Naive thymus-derived CD4-positive, alpha-beta T cell (primary cell): ENCODE measurements at regions not wholly inside any gene's neighbourhood (a gene's known extent, or its start where the extent isn't known, plus 50 kb on each side); places are given as distances from the start of the nearest gene placed in this dataset.

ENCODE experiments used
- ATAC-seq: fragments of 150-1000 bp; cut with Tn5 transposase; 2 replicates; pipeline ENCODE4 v1.10.0; 2021; ENCODE audit warnings: mild to moderate bottlenecking, moderate library complexity
- CTCF ChIA-PET: fragments of 350-600 bp; sonication (Branson Sonifier 250); formaldehyde crosslinking; loops from one replicate; lab custom pipeline; 2021; ENCODE audit warnings: antibody characterized with exemption; lab: Charles Lee
- POLR2A ChIA-PET: fragments of 350-600 bp; sonication (Branson Sonifier 250); formaldehyde crosslinking; loops from one replicate; lab custom pipeline; 2021; ENCODE audit warnings: antibody characterized with exemption, inconsistent platforms; lab: Charles Lee
- DNase-seq, 9 donors: peaks; one replicate each; pipeline versions ENCODE4 v3.0.0 to v3.0.0-alpha.2; 2020 to 2022; ENCODE audit warnings: mixed read lengths in 1 of 9
- H3K27ac ChIP-seq: one replicate; pipeline ENCODE4 v1.7.0; 2013; ENCODE audit warnings: mild to moderate bottlenecking, low read depth, low read length, moderate library complexity
- H3K27me3 ChIP-seq, 2 donors: one replicate each; pipeline ENCODE4 v1.7.0; 2013; ENCODE audit warnings: low read length in 2 of 2, mild to moderate bottlenecking in 2 of 2, moderate library complexity in 2 of 2; ENCODE audit not compliant: control insufficient read depth in 2 of 2, insufficient read depth in 2 of 2
- H3K36me3 ChIP-seq, 3 experiments: 1 replicate in 2 of 3; 2 replicates in 1 of 3; pipeline ENCODE4 v1.7.0; 2013; ENCODE audit warnings: low read length in 3 of 3, mild to moderate bottlenecking in 3 of 3, moderate library complexity in 1 of 3; ENCODE audit not compliant: insufficient read depth in 3 of 3, control insufficient read depth in 2 of 3
- H3K4me1 ChIP-seq, 2 donors: one replicate each; pipeline ENCODE4 v1.7.0; 2013; ENCODE audit warnings: low read length in 2 of 2, mild to moderate bottlenecking in 2 of 2, moderate library complexity in 1 of 2; ENCODE audit not compliant: control insufficient read depth in 2 of 2, insufficient read depth in 2 of 2
- H3K4me3 ChIP-seq: 2 replicates; pipeline ENCODE4 v1.7.0; 2013; ENCODE audit warnings: mild to moderate bottlenecking, low read length
- H3K9me3 ChIP-seq, 3 experiments: 1 replicate in 2 of 3; 2 replicates in 1 of 3; pipeline ENCODE4 v1.7.0; 2013; ENCODE audit warnings: low read length in 3 of 3; ENCODE audit not compliant: control insufficient read depth in 2 of 3
- H3K27ac Mint-ChIP-seq, 9 donors: one replicate each; pipeline ENCODE4 v1.8.0; 2020 to 2022; ENCODE audit warnings: mixed read lengths in 9 of 9, mild to moderate bottlenecking in 8 of 9, moderate library complexity in 5 of 9, inconsistent platforms in 2 of 9
- H3K27me3 Mint-ChIP-seq, 5 donors: one replicate each; pipeline ENCODE4 v1.8.0; 2021 to 2022; ENCODE audit warnings: mixed read lengths in 5 of 5, mild to moderate bottlenecking in 1 of 5
- H3K36me3 Mint-ChIP-seq, 5 donors: one replicate each; pipeline ENCODE4 v1.8.0; 2020 to 2022; ENCODE audit warnings: mixed read lengths in 5 of 5, mild to moderate bottlenecking in 3 of 5, inconsistent platforms in 1 of 5
- H3K4me1 Mint-ChIP-seq, 7 donors: one replicate each; pipeline ENCODE4 v1.8.0; 2020 to 2022; ENCODE audit warnings: mixed read lengths in 7 of 7, mild to moderate bottlenecking in 3 of 7, inconsistent platforms in 1 of 7
- H3K4me3 Mint-ChIP-seq, 10 donors: one replicate each; pipeline ENCODE4 v1.8.0; 2020 to 2022; ENCODE audit warnings: mild to moderate bottlenecking in 10 of 10, mixed read lengths in 10 of 10, moderate library complexity in 6 of 10, inconsistent platforms in 2 of 10
- H3K9me3 Mint-ChIP-seq, 11 donors: one replicate each; pipeline ENCODE4 v1.8.0; 2020 to 2022; ENCODE audit warnings: mixed read lengths in 11 of 11, mild to moderate bottlenecking in 4 of 11, inconsistent platforms in 1 of 11, moderate library complexity in 1 of 11
- intact Hi-C, 2 donors: fragments of 100-400 bp; cut with micrococcal nuclease; formaldehyde crosslinking; loops; one replicate each; pipeline ENCODE4 v1.15.1; 2023

DNA sequence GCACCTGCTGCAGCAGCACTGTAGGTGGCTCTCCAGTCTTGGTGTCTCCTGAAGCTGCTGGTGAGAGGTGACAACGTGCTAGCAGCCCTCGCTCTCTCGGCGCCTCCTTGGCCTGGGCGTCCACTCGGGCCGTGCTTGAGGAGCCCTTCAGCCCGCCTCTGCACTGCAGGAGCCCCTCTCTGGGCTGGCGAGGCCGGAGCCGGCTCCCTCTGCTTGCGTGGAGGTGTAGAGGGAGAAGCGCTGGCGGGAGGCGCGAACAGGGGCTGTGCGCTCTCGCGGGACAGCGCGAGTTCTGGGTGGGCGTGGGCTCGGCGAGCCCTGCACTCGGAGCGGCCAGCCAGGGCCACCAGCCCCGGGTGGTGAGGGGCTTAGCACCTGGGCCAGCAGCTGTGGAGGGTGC lies 62.2 kb upstream of the CNOT6 start:
- no peaks in the 10 kb centered on the region for H3K9me3 Mint-ChIP-seq
- no peaks in the 10 kb centered on the region for H3K9me3 ChIP-seq
- CTCF ChIA-PET = no interaction called here
- no peak overlapping the region for H3K27ac ChIP-seq
- H3K4me3 ChIP-seq = no peak overlapping the region
- no peaks in the 10 kb centered on the region for H3K36me3 ChIP-seq
- DNase-seq (no peak), ATAC-seq (no peak)
- no peaks in the 10 kb centered on the region for H3K4me1 ChIP-seq
- H3K4me1 Mint-ChIP-seq = peaks cover 0 to 2% (median 0%) of the 10 kb centered on the region in 7 donors
- H3K36me3 Mint-ChIP-seq = no peaks in the 10 kb centered on the region
- H3K27me3 Mint-ChIP-seq = peaks cover 0 to 15% (median 0%) of the 10 kb centered on the region in 5 donors
- intact Hi-C loops = no loop called here
- no peak overlapping the region for H3K4me3 Mint-ChIP-seq
- POLR2A ChIA-PET = no interaction called here
- H3K27ac Mint-ChIP-seq = no peak overlapping the region
- H3K27me3 ChIP-seq = no peaks in the 10 kb centered on the region

DNA sequence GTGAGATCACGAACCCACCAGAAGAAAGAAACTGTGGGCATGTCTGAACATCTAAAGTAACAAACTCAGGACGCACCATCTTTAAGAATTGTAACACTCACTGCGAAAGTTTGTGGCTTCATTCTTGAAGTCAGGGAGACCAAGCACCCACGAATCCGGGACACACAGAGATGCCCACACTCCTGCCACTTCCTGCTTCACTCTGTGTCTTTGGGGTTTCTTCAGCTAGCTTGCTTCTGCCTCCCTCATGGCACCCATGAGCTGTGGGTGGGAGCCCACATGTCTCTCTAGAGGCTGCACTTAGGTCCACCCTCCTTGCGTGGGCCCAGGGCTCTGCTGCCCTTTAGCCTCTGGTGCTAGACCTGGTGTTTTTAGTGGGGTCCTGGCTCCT lies 61.2 kb upstream of the CNOT6 start:
- H3K27ac ChIP-seq = no peak overlapping the region
- H3K4me1 Mint-ChIP-seq = peaks cover 0 to 2% (median 0%) of the 10 kb centered on the region in 7 donors
- no peaks in the 10 kb centered on the region for H3K9me3 Mint-ChIP-seq
- H3K9me3 ChIP-seq = no peaks in the 10 kb centered on the region
- no peak overlapping the region for H3K4me3 ChIP-seq
- no peaks in the 10 kb centered on the region for H3K36me3 ChIP-seq
- no peaks in the 10 kb centered on the region for H3K4me1 ChIP-seq
- ChIA-PET POLR2A (no interaction called here), CTCF (no interaction called here)
- H3K27ac Mint-ChIP-seq = no peak overlapping the region
- H3K36me3 Mint-ChIP-seq = no peaks in the 10 kb centered on the region
- no peaks in the 10 kb centered on the region for H3K27me3 ChIP-seq
- H3K4me3 Mint-ChIP-seq = no peak overlapping the region
- peaks cover 0 to 15% (median 0%) of the 10 kb centered on the region in 5 donors for H3K27me3 Mint-ChIP-seq
- ATAC-seq (peak; percentile 34), DNase-seq (no peak)
- intact Hi-C loops = no loop called here

DNA sequence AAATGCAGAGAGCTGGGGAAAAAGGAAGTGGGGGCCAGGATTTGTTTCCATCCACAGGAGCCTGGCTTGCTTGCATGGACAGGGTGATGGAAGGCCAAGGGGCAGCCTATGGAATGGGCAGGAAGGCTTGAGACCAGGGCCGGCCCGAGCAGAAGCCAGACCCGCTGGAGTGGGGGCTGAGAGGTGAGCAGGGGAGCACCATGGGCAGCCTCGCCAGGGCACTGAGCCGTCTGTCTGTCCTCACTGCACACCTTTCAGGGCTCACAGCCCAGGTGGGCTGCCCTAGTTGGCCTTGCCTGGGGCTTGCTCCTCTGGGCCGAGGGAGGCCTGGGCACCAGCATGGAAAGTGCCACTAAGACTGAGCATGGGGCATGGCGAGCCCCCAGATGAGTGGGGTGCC lies 58.6 kb upstream of the CNOT6 start:
- intact Hi-C loops = no loop called here
- no peak overlapping the region for H3K4me3 ChIP-seq
- no peak overlapping the region for H3K27ac Mint-ChIP-seq
- H3K36me3 ChIP-seq = no peaks in the 10 kb centered on the region
- H3K27ac ChIP-seq = no peak overlapping the region
- CTCF ChIA-PET = no interaction called here
- no peaks in the 10 kb centered on the region for H3K4me1 ChIP-seq
- no peaks in the 10 kb centered on the region for H3K9me3 ChIP-seq
- peaks cover 0 to 2% (median 0%) of the 10 kb centered on the region in 7 donors for H3K4me1 Mint-ChIP-seq
- H3K36me3 Mint-ChIP-seq = no peaks in the 10 kb centered on the region
- ATAC-seq (no peak), DNase-seq (no peak)
- no peak overlapping the region for H3K4me3 Mint-ChIP-seq
- POLR2A ChIA-PET = no interaction called here
- peaks cover 0 to 14% (median 5%) of the 10 kb centered on the region in 5 donors for H3K27me3 Mint-ChIP-seq
- H3K9me3 Mint-ChIP-seq = peaks cover 0 to 7% (median 0%) of the 10 kb centered on the region in 11 donors
- no peaks in the 10 kb centered on the region for H3K27me3 ChIP-seq

DNA sequence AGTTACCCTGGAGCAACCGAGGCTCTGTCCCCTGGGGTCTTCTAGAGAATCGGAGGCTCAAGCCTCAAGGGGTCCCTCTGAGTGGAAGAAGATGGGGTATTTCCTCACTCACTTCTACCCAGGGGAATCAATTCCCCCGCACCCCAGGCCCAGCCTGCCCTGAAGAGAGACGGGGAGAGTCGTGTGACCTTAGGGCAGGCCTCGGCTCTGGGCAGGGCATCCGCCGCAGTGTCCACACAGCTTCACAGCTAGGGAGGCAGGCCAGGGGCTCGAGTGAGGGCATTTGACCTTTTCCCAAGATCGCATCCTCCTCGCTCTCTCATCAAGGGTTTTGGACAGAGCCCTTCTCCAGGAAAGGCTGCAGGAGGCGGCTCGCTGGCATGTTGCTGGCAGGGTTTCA lies 57.9 kb upstream of the CNOT6 start:
- CTCF ChIA-PET = no interaction called here
- H3K36me3 Mint-ChIP-seq = no peaks in the 10 kb centered on the region

DNA sequence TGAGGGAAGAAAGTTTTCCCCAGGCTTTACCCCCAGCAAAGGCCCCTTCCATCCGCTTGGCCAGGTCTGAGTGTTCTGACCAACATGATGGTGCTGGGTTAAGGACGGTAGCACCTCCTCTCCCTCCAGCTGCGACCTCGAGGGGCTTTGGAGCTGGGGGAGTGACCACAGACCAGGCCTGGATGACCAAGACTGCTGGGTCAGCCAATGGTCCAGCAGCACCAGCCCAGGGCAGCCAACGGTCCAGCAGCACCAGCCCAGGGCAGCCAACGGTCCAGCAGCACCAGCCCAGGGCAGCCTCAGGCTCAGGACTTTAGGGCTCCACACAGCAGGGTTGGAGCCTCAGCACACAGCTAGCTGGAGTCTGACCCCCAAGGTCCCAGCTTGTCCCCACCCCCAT lies 57.2 kb upstream of the CNOT6 start:
- intact Hi-C loops = no loop called here
- Mint-ChIP-seq H3K27me3 (peaks cover 0 to 22% (median 7%) of the 10 kb centered on the region in 5 donors), H3K27ac (no peak overlapping the region), H3K36me3 (no peaks in the 10 kb centered on the region), H3K4me3 (no peak overlapping the region), H3K9me3 (peaks cover 0 to 7% (median 0%) of the 10 kb centered on the region in 11 donors), H3K4me1 (peaks cover 0 to 2% (median 0%) of the 10 kb centered on the region in 7 donors)
- CTCF ChIA-PET = no interaction called here
- no peak overlapping the region for H3K27ac ChIP-seq
- no peak for DNase-seq
- no peaks in the 10 kb centered on the region for H3K4me1 ChIP-seq
- H3K4me3 ChIP-seq = no peak overlapping the region
- POLR2A ChIA-PET = no interaction called here
- no peak for ATAC-seq
- no peaks in the 10 kb centered on the region for H3K27me3 ChIP-seq
- H3K9me3 ChIP-seq = no peaks in the 10 kb centered on the region
- H3K36me3 ChIP-seq = no peaks in the 10 kb centered on the region

More for the DNA sequence above, 57.9 kb upstream of the CNOT6 start:
- no peaks in the 10 kb centered on the region for H3K27me3 ChIP-seq
- Mint-ChIP-seq H3K27ac (no peak overlapping the region), H3K4me1 (peaks cover 0 to 2% (median 0%) of the 10 kb centered on the region in 7 donors), H3K4me3 (no peak overlapping the region), H3K27me3 (peaks cover 0 to 18% (median 7%) of the 10 kb centered on the region in 5 donors), H3K9me3 (peaks cover 0 to 7% (median 0%) of the 10 kb centered on the region in 11 donors)
- H3K9me3 ChIP-seq = no peaks in the 10 kb centered on the region
- no peak overlapping the region for H3K27ac ChIP-seq
- DNase-seq = no peak
- POLR2A ChIA-PET = no interaction called here
- intact Hi-C loops = no loop called here
- no peak for ATAC-seq
- no peak overlapping the region for H3K4me3 ChIP-seq
- H3K36me3 ChIP-seq = no peaks in the 10 kb centered on the region
- no peaks in the 10 kb centered on the region for H3K4me1 ChIP-seq

DNA sequence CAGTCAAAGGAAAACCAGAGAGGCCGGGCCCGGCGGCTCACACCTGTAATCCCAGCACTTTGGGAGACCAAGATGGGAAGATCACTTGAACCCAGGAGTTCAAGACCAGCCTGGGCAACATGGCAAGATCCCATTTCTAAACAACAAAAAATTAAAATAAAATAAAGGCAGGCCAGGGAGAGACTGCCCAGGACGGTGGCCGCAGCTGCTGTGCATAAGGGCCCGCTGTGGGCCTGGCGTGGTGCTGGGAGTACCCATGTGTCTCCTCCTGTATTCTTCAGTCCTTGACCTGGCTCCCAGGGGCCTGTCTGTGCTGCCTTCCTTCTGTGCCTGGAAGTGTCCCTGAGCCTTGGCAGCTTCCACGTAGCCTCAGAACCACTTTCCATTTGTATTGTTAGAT lies 56.8 kb upstream of the CNOT6 start:
- Mint-ChIP-seq H3K36me3 (no peaks in the 10 kb centered on the region), H3K27ac (no peak overlapping the region), H3K9me3 (peaks cover 0 to 9% (median 0%) of the 10 kb centered on the region in 11 donors), H3K27me3 (peaks cover 0 to 24% (median 7%) of the 10 kb centered on the region in 5 donors), H3K4me1 (peaks cover 0 to 2% (median 0%) of the 10 kb centered on the region in 7 donors), H3K4me3 (no peak overlapping the region)
- no peak overlapping the region for H3K4me3 ChIP-seq
- no peaks in the 10 kb centered on the region for H3K9me3 ChIP-seq
- DNase-seq (no peak), ATAC-seq (no peak)
- no peak overlapping the region for H3K27ac ChIP-seq
- no peaks in the 10 kb centered on the region for H3K36me3 ChIP-seq
- CTCF ChIA-PET = no interaction called here
- intact Hi-C loops = no loop called here
- POLR2A ChIA-PET = no interaction called here
- H3K4me1 ChIP-seq = no peaks in the 10 kb centered on the region
- H3K27me3 ChIP-seq = no peaks in the 10 kb centered on the region
